Neuronal stem cell (in vitro differentiated cells): ENCODE measurements at regions not wholly inside any gene's neighbourhood (a gene's known extent, or its start where the extent isn't known, plus 50 kb on each side); places are given as distances from the start of the nearest gene placed in this dataset.

Experiments used
- DNase-seq: peaks from one replicate; pipeline ENCODE4 v3.0.0-alpha.2; 2013; ENCODE audit warnings: low spot score
- H2AFZ ChIP-seq: one replicate; pipeline ENCODE4 v1.6.1; 2013; ENCODE audit warnings: mild to moderate bottlenecking, low read length, inconsistent platforms
- H2AK5ac ChIP-seq: 2 replicates; pipeline ENCODE4 v1.6.1; 2013; ENCODE audit warnings: low read depth, mild to moderate bottlenecking, inconsistent platforms, low read length, moderate library complexity, mixed read lengths
- H2BK120ac ChIP-seq: 2 replicates; pipeline ENCODE4 v1.6.1; 2013; ENCODE audit warnings: low read depth, mild to moderate bottlenecking, inconsistent platforms, low read length, moderate library complexity, mixed read lengths
- H2BK12ac ChIP-seq: one replicate; pipeline ENCODE4 v1.6.1; 2013; ENCODE audit warnings: low read length, inconsistent platforms
- H2BK15ac ChIP-seq: 2 replicates; pipeline ENCODE4 v1.6.1; 2013; ENCODE audit warnings: mild to moderate bottlenecking, low read length, inconsistent platforms, mixed read lengths
- H2BK5ac ChIP-seq: one replicate; pipeline ENCODE4 v1.6.1; 2013; ENCODE audit warnings: inconsistent platforms, mild to moderate bottlenecking, low read length, moderate library complexity
- H3K14ac ChIP-seq: one replicate; pipeline ENCODE4 v1.6.1; 2013; ENCODE audit warnings: low read length, inconsistent platforms
- H3K18ac ChIP-seq: 2 replicates; pipeline ENCODE4 v1.6.1; 2013; ENCODE audit warnings: low read length, inconsistent platforms
- H3K23ac ChIP-seq: 2 replicates; pipeline ENCODE4 v1.6.1; 2013; ENCODE audit warnings: low read depth, mild to moderate bottlenecking, mixed read lengths, low read length, inconsistent platforms; ENCODE audit not compliant: poor library complexity
- H3K27ac ChIP-seq: replicated peaks from 3 replicates; pipeline ENCODE4 v1.5.1; 2013; ENCODE audit warnings: low read length, inconsistent platforms
- H3K27me3 ChIP-seq, 3 experiments: 2 replicates each; pipeline ENCODE4 v1.6.1; 2013; ENCODE audit warnings: low read length in 3 of 3, mild to moderate bottlenecking in 2 of 3, inconsistent platforms in 1 of 3, low read depth in 1 of 3, mixed read lengths in 1 of 3, moderate library complexity in 1 of 3; ENCODE audit not compliant: control insufficient read depth in 3 of 3, insufficient read depth in 3 of 3
- H3K36me3 ChIP-seq, 2 donors: replicated peaks in 1 of 2; 2 replicates each; pipeline ENCODE4 v1.6.1; 2013; ENCODE audit warnings: low read length in 2 of 2; ENCODE audit not compliant: control insufficient read depth in 2 of 2, insufficient read depth in 2 of 2
- H3K4ac ChIP-seq: 2 replicates; pipeline ENCODE4 v1.6.1; 2013; ENCODE audit warnings: inconsistent platforms, mild to moderate bottlenecking, low read length, moderate library complexity
- H3K4me1 ChIP-seq, 2 donors: 1 replicate in 1 of 2; 2 replicates in 1 of 2; pipeline ENCODE4 v1.6.1; 2013; ENCODE audit warnings: low read length in 2 of 2, low read depth in 1 of 2; ENCODE audit not compliant: control insufficient read depth in 2 of 2, insufficient read depth in 1 of 2
- H3K4me2 ChIP-seq: one replicate; pipeline ENCODE4 v1.6.1; 2013; ENCODE audit warnings: mild to moderate bottlenecking, low read length, inconsistent platforms; ENCODE audit not compliant: insufficient read depth, poor library complexity, severe bottlenecking
- H3K4me3 ChIP-seq, 2 donors: 2 replicates each; pipeline ENCODE4 v1.5.1; 2013; ENCODE audit warnings: low read length in 2 of 2, mild to moderate bottlenecking in 2 of 2, inconsistent platforms in 1 of 2, moderate library complexity in 1 of 2
- H3K79me1 ChIP-seq: one replicate; pipeline ENCODE4 v1.6.1; 2013; ENCODE audit warnings: low read depth, mild to moderate bottlenecking, inconsistent platforms, low read length, moderate library complexity
- H3K9ac ChIP-seq: one replicate; pipeline ENCODE4 v1.6.1; 2013; ENCODE audit warnings: mild to moderate bottlenecking, low read depth, low read length, inconsistent platforms; ENCODE audit not compliant: poor library complexity
- H3K9me3 ChIP-seq, 2 donors: replicated peaks in 1 of 2; 2 replicates each; pipeline versions ENCODE3 to v1.6.1; 2013; ENCODE audit warnings: low read length in 2 of 2, mild to moderate bottlenecking in 2 of 2, inconsistent platforms in 1 of 2, low read depth in 1 of 2, mixed read lengths in 1 of 2, moderate library complexity in 1 of 2; ENCODE audit not compliant: control insufficient read depth in 2 of 2, insufficient read depth in 1 of 2
- H4K8ac ChIP-seq: one replicate; pipeline ENCODE4 v1.6.1; 2013; ENCODE audit warnings: low read depth, mild to moderate bottlenecking, inconsistent platforms, low read length, moderate library complexity
- H4K91ac ChIP-seq: one replicate; pipeline ENCODE4 v1.6.1; 2013; ENCODE audit warnings: low read length, low read depth, mild to moderate bottlenecking, inconsistent platforms; ENCODE audit not compliant: poor library complexity
- WGBS, 2 donors: extraction: QIAGEN DNeasy Blood & Tissue Kit; methylation state at CpG; one replicate each; pipeline ENCODE4 v1.1.7; 2013; ENCODE audit warnings: missing lambda C conversion rate in 2 of 2, mixed read lengths in 1 of 2; ENCODE audit not compliant: insufficient read length in 2 of 2, insufficient replicate concordance in 1 of 2; ENCODE audit errors: extremely low coverage in 2 of 2; 5-methylcytosine and 5-hydroxymethylcytosine counted together

GRCh38 chr9:21653091-21653490 is 149.3 kb upstream of the MTAP start:
- Histone ChIP-seq H3K79me1 (no peaks in the 10 kb centered on the region), H2BK15ac (no peak overlapping the region), H3K9ac (no peak overlapping the region), H3K36me3 (no peaks in the 10 kb centered on the region), H2AK5ac (no peak overlapping the region), H2AFZ (no peak overlapping the region), H2BK5ac (no peak overlapping the region), H3K14ac (no peak overlapping the region), H3K4me1 (no peaks in the 10 kb centered on the region), H3K23ac (no peak overlapping the region), H4K8ac (no peak overlapping the region), H3K18ac (no peak overlapping the region), H3K27me3 (no peaks in the 10 kb centered on the region), H3K4me3 (no peak overlapping the region), H2BK12ac (no peak overlapping the region), H3K4me2 (no peak overlapping the region), H4K91ac (no peak overlapping the region), H3K27ac (no peak overlapping the region), H3K4ac (no peak overlapping the region), H3K9me3 (no peaks in the 10 kb centered on the region), H2BK120ac (no peak overlapping the region)
- no peak for DNase-seq
- WGBS, 2 donors = no CpG with 5 or more reads among the region's 3 CpGs

- H3K79me1 ChIP-seq = no peaks in the 10 kb centered on the region
- no peak overlapping the region for H2BK15ac ChIP-seq
- no peak overlapping the region for H2BK120ac ChIP-seq
- H3K27ac ChIP-seq = no peak overlapping the region
- H3K4ac ChIP-seq = no peak overlapping the region
- no peak overlapping the region for H4K8ac ChIP-seq
- H3K14ac ChIP-seq = no peak overlapping the region
- H3K9ac ChIP-seq = no peak overlapping the region
- H3K4me3 ChIP-seq = no peak overlapping the region
- no peak overlapping the region for H2AK5ac ChIP-seq
- DNase-seq = no peak
- no peak overlapping the region for H2AFZ ChIP-seq
- H2BK12ac ChIP-seq = no peak overlapping the region
- no peak overlapping the region for H3K18ac ChIP-seq
- H3K9me3 ChIP-seq = no peaks in the 10 kb centered on the region
- WGBS, 2 donors = no CpG with 5 or more reads among the region's 1 CpG
- no peaks in the 10 kb centered on the region for H3K36me3 ChIP-seq
- no peaks in the 10 kb centered on the region for H3K4me1 ChIP-seq
- H2BK5ac ChIP-seq = no peak overlapping the region
- H3K27me3 ChIP-seq = no peaks in the 10 kb centered on the region
- no peak overlapping the region for H4K91ac ChIP-seq
- no peak overlapping the region for H3K4me2 ChIP-seq
- no peak overlapping the region for H3K23ac ChIP-seq
These were observed 148.8 kb upstream of the MTAP start for GRCh38 chr9:21653589-21653988.

GRCh38 chr9:21656776-21657674 is 145.4 kb upstream of the MTAP start:
- no CpG with 5 or more reads among the region's 2 CpGs for WGBS, 2 donors

GRCh38 chr9:21657966-21658667 is 144.3 kb upstream of the MTAP start:
- no peaks in the 10 kb centered on the region for H3K36me3 ChIP-seq
- no peak overlapping the region for H3K9ac ChIP-seq
- H3K18ac ChIP-seq = no peak overlapping the region
- no peaks in the 10 kb centered on the region for H3K9me3 ChIP-seq
- H3K27me3 ChIP-seq = no peaks in the 10 kb centered on the region
- WGBS, 2 donors = no CpG with 5 or more reads among the region's 2 CpGs
- no peak overlapping the region for H2AFZ ChIP-seq
- H4K8ac ChIP-seq = no peak overlapping the region
- H3K4me1 ChIP-seq = peaks cover 0 to 2% of the 10 kb centered on the region in 2 donors
- no peak overlapping the region for H2BK120ac ChIP-seq
- H2BK12ac ChIP-seq = no peak overlapping the region
- H2BK15ac ChIP-seq = no peak overlapping the region
- no peak for DNase-seq
- H2AK5ac ChIP-seq = no peak overlapping the region
- no peak overlapping the region for H3K4ac ChIP-seq
- H4K91ac ChIP-seq = no peak overlapping the region
- H3K4me2 ChIP-seq = no peak overlapping the region
- no peak overlapping the region for H3K14ac ChIP-seq
- H3K79me1 ChIP-seq = no peaks in the 10 kb centered on the region
- no peak overlapping the region for H2BK5ac ChIP-seq
- no peak overlapping the region for H3K23ac ChIP-seq
- no peak overlapping the region for H3K4me3 ChIP-seq
- no peak overlapping the region for H3K27ac ChIP-seq

More at GRCh38 chr9:21656776-21657674, 145.4 kb upstream of the MTAP start:
- Histone ChIP-seq H3K18ac (no peak overlapping the region), H3K23ac (no peak overlapping the region), H3K4me3 (no peak overlapping the region), H2AK5ac (no peak overlapping the region), H2BK12ac (no peak overlapping the region), H4K8ac (no peak overlapping the region), H2BK5ac (no peak overlapping the region), H3K4ac (no peak overlapping the region), H2BK120ac (no peak overlapping the region), H3K27me3 (no peaks in the 10 kb centered on the region), H3K4me2 (no peak overlapping the region), H2BK15ac (no peak overlapping the region), H2AFZ (no peak overlapping the region), H3K14ac (no peak overlapping the region), H3K4me1 (peaks cover 0 to 2% of the 10 kb centered on the region in 2 donors), H3K9ac (no peak overlapping the region), H3K27ac (no peak overlapping the region), H3K36me3 (no peaks in the 10 kb centered on the region), H3K9me3 (no peaks in the 10 kb centered on the region), H3K79me1 (no peaks in the 10 kb centered on the region), H4K91ac (no peak overlapping the region)
- no peak for DNase-seq
